ENCODE measurements at regions not wholly inside any gene's neighbourhood (a gene's known extent, or its start where the extent isn't known, plus 50 kb on each side); places are given as distances from the start of the nearest gene placed in this dataset.

DNA sequence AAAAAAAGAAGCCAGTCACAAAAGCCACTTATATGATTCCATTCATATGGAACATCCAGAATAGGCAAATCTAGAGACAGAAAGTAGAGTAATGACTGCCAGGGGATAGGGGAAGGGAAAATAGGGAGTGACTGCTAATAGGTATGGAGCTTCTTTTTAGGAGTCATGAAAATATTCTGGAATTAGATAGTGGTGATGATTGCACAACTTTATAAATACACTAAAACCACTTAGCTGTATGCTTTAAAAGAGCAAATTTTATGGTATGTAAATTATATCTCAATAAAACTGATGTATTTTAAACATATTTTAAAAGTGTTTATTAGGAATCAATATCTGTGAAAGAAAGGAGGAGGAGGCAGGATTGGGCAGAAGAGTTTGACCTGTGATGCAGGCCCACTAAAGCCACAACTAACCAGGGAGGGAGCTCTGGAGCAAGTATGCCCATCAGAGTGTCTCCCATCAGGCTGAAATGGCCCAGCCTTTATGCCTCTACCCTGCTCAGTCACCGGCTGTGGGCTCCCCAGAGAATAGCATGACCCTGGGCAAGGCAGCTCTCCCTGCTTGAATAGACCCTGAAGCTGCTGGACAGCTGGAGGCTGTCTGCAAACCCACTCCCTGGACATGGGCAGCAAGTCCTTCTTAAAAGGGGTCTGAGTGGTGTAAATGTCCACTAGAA, 96.0 kb upstream of the SLC44A1 start:
- H3K4me3 ChIP-seq (ENCODE audit: low read depth, low read length, poor library complexity, severe bottlenecking), result no peak overlapping the region
- no peaks in the 10 kb centered on the region for H3K36me3 ChIP-seq (ENCODE audit: insufficient read depth, low read length)
- no peaks in the 10 kb centered on the region for H3K79me2 ChIP-seq (ENCODE audit: insufficient read depth, low read length)
- H3K4me1 ChIP-seq (ENCODE audit: insufficient read depth, low read length, severe bottlenecking), result no peaks in the 10 kb centered on the region
- no peak overlapping the region for H3K9ac ChIP-seq (ENCODE audit: low read length)
- no peaks in the 10 kb centered on the region for H3K9me3 ChIP-seq (ENCODE audit: low read length)
- H4K20me1 ChIP-seq (ENCODE audit: insufficient read depth, low read length), result no peaks in the 10 kb centered on the region
- H3K27ac ChIP-seq (ENCODE audit: low read depth, low read length, poor library complexity, severe bottlenecking), result no peak overlapping the region
- no peaks in the 10 kb centered on the region for H3K27me3 ChIP-seq (ENCODE audit: insufficient read depth, low read length)
- TF ChIP-seq, protein P1, sequence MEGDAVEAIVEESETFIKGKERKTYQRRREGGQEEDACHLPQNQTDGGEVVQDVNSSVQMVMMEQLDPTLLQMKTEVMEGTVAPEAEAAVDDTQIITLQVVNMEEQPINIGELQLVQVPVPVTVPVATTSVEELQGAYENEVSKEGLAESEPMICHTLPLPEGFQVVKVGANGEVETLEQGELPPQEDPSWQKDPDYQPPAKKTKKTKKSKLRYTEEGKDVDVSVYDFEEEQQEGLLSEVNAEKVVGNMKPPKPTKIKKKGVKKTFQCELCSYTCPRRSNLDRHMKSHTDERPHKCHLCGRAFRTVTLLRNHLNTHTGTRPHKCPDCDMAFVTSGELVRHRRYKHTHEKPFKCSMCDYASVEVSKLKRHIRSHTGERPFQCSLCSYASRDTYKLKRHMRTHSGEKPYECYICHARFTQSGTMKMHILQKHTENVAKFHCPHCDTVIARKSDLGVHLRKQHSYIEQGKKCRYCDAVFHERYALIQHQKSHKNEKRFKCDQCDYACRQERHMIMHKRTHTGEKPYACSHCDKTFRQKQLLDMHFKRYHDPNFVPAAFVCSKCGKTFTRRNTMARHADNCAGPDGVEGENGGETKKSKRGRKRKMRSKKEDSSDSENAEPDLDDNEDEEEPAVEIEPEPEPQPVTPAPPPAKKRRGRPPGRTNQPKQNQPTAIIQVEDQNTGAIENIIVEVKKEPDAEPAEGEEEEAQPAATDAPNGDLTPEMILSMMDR (IDR thresholded peaks at IDR 0.05; ENCODE audit: low read length), result no peak
- TF ChIP-seq EZH2 (IDR thresholded peaks at IDR 0.05; ENCODE audit: borderline replicate concordance, low read length), result no peak
- H3K9me2 ChIP-seq (ENCODE audit: low read depth, low read length), result no peaks in the 10 kb centered on the region
- no peak overlapping the region for H3K4me2 ChIP-seq (ENCODE audit: low read length)
- H2AFZ ChIP-seq (ENCODE audit: low read length), result no peak overlapping the region
- no peaks in the 10 kb centered on the region for H3F3A ChIP-seq (ENCODE audit: insufficient read depth, low read length)

DNA sequence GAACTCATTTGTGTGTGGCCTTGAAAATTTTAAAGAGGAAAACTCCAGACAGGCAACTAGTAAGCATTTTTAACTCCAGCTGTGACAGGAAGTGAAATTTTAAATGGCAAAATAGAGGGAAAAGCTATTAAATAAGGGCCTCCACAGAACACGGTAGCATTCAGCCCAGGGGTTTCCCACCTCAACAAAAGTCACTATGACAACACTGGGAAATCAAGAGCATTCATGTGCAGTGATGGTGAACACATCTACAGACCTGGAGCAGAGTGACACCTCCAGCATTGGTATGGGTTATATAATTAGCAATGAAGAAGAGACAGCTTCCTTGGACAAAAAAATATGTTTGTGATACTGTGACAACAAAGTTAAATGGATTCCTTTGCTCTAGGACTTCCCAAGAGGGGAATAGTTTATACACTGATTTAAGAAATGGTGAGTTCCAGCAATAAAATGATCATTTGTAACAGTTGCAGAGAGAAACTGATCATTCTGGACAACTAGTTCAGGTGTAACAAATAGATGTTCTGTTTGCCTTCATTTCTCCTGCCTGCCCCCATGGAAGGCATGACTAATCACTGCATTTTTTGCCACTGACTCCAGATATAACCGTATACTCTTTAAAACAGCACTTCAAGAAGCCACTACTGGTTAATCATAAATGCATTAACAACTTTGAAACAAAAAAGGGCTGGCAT, 93.3 kb upstream of the SLC44A1 start:
- H3K4me2 ChIP-seq (ENCODE audit: low read length), result no peak overlapping the region
- no peaks in the 10 kb centered on the region for H3K36me3 ChIP-seq (ENCODE audit: insufficient read depth, low read length)
- H3K4me1 ChIP-seq (ENCODE audit: insufficient read depth, low read length, severe bottlenecking), result no peaks in the 10 kb centered on the region
- H3F3A ChIP-seq (ENCODE audit: insufficient read depth, low read length), result no peaks in the 10 kb centered on the region
- H3K9me3 ChIP-seq (ENCODE audit: low read length), result no peaks in the 10 kb centered on the region
- no peaks in the 10 kb centered on the region for H4K20me1 ChIP-seq (ENCODE audit: insufficient read depth, low read length)
- H3K9me2 ChIP-seq (ENCODE audit: low read depth, low read length), result no peaks in the 10 kb centered on the region
- no peak overlapping the region for H3K4me3 ChIP-seq (ENCODE audit: low read depth, low read length, poor library complexity, severe bottlenecking)
- H3K9ac ChIP-seq (ENCODE audit: low read length), result no peak overlapping the region
- no peaks in the 10 kb centered on the region for H3K79me2 ChIP-seq (ENCODE audit: insufficient read depth, low read length)
- TF ChIP-seq, protein P1 (IDR thresholded peaks at IDR 0.05; ENCODE audit: low read length), result no peak
- no peak for TF ChIP-seq EZH2 (IDR thresholded peaks at IDR 0.05; ENCODE audit: borderline replicate concordance, low read length)
- no peaks in the 10 kb centered on the region for H3K27me3 ChIP-seq (ENCODE audit: insufficient read depth, low read length)
- no peak overlapping the region for H3K27ac ChIP-seq (ENCODE audit: low read depth, low read length, poor library complexity, severe bottlenecking)
- H2AFZ ChIP-seq (ENCODE audit: low read length), result no peak overlapping the region

DNA sequence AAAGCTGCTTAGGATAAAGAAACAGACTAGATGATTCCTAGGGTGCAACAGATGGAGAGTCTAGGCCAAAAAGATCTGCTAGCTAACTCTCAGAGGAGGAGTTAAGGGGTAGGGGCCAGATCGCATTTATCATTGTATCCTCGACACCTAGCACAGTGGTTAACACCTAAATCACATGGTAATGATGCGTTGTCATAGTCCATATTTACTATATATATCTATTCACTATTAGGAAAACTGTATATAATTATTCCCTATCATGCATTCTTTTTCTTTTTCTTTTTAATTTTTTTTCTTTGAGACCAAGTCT, 92.8 kb upstream of the SLC44A1 start:
- H3K27ac ChIP-seq (ENCODE audit: low read depth, low read length, poor library complexity, severe bottlenecking), result no peak overlapping the region
- H3K79me2 ChIP-seq (ENCODE audit: insufficient read depth, low read length), result no peaks in the 10 kb centered on the region
- H3K27me3 ChIP-seq (ENCODE audit: insufficient read depth, low read length), result no peaks in the 10 kb centered on the region
- TF ChIP-seq, protein P1 (IDR thresholded peaks at IDR 0.05; ENCODE audit: low read length), result no peak
- no peak for TF ChIP-seq EZH2 (IDR thresholded peaks at IDR 0.05; ENCODE audit: borderline replicate concordance, low read length)
- no peak overlapping the region for H2AFZ ChIP-seq (ENCODE audit: low read length)
- no peaks in the 10 kb centered on the region for H4K20me1 ChIP-seq (ENCODE audit: insufficient read depth, low read length)
- no peak overlapping the region for H3K4me3 ChIP-seq (ENCODE audit: low read depth, low read length, poor library complexity, severe bottlenecking)
- H3K4me2 ChIP-seq (ENCODE audit: low read length), result no peak overlapping the region
- no peak overlapping the region for H3K9ac ChIP-seq (ENCODE audit: low read length)
- no peaks in the 10 kb centered on the region for H3K9me2 ChIP-seq (ENCODE audit: low read depth, low read length)
- H3K4me1 ChIP-seq (ENCODE audit: insufficient read depth, low read length, severe bottlenecking), result no peaks in the 10 kb centered on the region
- no peaks in the 10 kb centered on the region for H3F3A ChIP-seq (ENCODE audit: insufficient read depth, low read length)
- no peaks in the 10 kb centered on the region for H3K36me3 ChIP-seq (ENCODE audit: insufficient read depth, low read length)
- H3K9me3 ChIP-seq (ENCODE audit: low read length), result no peaks in the 10 kb centered on the region
